ENCODE measurements at regions not wholly inside any gene's neighbourhood (a gene's known extent, or its start where the extent isn't known, plus 50 kb on each side); places are given as distances from the start of the nearest gene placed in this dataset.

DNA sequence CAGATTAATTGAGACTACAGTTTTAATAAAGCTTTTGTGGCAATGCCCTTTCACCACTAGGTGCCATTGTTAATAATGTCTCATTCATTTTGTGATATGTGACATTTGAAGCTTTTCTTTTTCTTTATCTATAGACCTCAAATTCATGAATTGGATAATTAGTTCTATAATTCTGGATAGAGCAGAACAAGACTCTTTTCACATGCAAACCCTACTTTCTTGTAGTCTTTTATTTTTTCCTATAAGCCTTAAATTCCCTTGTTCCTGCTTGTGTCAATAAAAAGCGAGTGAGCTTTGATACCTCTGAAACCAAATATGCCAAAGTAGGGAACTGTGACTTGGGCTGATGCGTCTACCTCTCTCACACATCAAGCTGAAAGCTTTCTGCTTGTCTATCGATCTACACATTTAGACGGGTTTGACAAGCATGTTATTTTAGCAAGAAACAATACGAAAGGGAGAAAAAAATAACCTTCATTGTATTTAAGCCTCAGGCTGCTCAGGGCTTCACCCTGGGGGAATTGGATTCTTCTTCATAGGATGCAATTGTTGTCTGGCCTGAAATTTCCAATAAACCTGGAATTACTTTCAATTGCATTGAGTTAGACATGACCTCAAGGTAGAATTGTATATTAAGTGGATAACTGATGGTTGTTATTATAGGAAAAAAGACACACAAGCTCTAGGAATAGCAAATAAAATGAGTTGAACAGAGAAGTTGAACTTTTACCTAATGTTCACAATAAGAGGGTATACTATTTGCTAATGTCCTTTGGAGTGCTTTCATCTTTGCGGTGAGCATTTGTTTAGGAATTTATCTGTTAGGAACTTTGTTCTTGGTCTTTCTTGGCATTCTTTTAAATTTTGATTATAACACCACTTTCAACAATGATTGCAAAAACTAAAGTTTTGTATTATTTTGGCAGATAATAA is 1150.2 kb upstream of the PCDH9 start:
- Histone ChIP-seq H3K27me3 (replicated peaks; ENCODE audit: control insufficient read depth, insufficient read depth, low read length) (no peaks in the 10 kb centered on the region), H3K36me3 (ENCODE audit: control insufficient read depth, insufficient read depth, low read length) (no peaks in the 10 kb centered on the region), H3K4me3 (replicated peaks; ENCODE audit: low read depth, low read length) (no peak overlapping the region)
- TF ChIP-seq, protein P1, sequence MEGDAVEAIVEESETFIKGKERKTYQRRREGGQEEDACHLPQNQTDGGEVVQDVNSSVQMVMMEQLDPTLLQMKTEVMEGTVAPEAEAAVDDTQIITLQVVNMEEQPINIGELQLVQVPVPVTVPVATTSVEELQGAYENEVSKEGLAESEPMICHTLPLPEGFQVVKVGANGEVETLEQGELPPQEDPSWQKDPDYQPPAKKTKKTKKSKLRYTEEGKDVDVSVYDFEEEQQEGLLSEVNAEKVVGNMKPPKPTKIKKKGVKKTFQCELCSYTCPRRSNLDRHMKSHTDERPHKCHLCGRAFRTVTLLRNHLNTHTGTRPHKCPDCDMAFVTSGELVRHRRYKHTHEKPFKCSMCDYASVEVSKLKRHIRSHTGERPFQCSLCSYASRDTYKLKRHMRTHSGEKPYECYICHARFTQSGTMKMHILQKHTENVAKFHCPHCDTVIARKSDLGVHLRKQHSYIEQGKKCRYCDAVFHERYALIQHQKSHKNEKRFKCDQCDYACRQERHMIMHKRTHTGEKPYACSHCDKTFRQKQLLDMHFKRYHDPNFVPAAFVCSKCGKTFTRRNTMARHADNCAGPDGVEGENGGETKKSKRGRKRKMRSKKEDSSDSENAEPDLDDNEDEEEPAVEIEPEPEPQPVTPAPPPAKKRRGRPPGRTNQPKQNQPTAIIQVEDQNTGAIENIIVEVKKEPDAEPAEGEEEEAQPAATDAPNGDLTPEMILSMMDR (IDR thresholded peaks at IDR 0.05; ENCODE audit: insufficient read depth, low read length, poor library complexity, severe bottlenecking): no peak
- no peak for DNase-seq (ENCODE audit: extremely low read depth, insufficient read length)

DNA sequence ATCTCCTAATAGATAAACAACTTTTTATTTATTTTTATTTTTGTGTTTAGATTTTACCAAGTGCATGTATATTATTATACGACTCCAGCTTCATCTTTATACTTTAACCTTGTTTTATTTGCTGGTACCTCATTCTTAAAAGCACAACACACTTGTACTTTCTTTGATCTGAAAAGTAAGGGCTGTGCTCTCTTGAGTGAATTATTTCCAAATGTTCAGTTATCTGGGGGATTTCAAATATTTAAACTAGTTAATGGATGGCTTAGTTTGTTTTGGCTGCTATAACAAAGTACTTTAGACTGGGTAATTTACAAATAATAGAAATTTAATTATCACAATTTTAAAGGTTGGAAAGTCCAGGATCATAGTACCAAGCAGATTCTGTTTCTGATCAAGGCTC is 1148.2 kb upstream of the PCDH9 start:
- TF ChIP-seq, protein P1 (IDR thresholded peaks at IDR 0.05; ENCODE audit: insufficient read depth, low read length, poor library complexity, severe bottlenecking): no peak
- Histone ChIP-seq H3K27me3 (replicated peaks; ENCODE audit: control insufficient read depth, insufficient read depth, low read length) (no peaks in the 10 kb centered on the region), H3K36me3 (ENCODE audit: control insufficient read depth, insufficient read depth, low read length) (no peaks in the 10 kb centered on the region), H3K4me3 (replicated peaks; ENCODE audit: low read depth, low read length) (no peak overlapping the region)
- no peak for DNase-seq (ENCODE audit: extremely low read depth, insufficient read length)

DNA sequence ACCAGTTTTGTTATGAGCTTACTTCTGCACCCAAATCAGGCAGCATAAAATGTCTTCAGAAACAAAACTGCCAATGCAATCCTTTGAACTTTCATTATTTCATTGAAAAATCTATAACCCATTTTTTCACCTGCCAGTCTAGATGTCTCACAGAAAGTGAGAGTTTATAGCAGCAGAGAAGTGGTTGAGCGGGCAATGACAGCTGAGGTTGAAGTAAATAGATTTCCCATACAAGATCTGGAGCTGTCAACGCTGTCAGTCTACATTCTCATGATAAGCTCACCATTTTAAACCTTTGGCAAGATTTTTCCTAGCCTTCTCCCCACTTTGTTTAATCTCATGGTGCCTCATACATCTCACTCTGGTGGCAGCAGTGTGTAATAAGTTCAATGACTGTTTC is 1144.9 kb upstream of the PCDH9 start:
- Histone ChIP-seq H3K36me3 (ENCODE audit: control insufficient read depth, insufficient read depth, low read length) (no peaks in the 10 kb centered on the region), H3K27me3 (replicated peaks; ENCODE audit: control insufficient read depth, insufficient read depth, low read length) (no peaks in the 10 kb centered on the region), H3K4me3 (replicated peaks; ENCODE audit: low read depth, low read length) (no peak overlapping the region)
- TF ChIP-seq, protein P1 (IDR thresholded peaks at IDR 0.05; ENCODE audit: insufficient read depth, low read length, poor library complexity, severe bottlenecking): no peak
- no peak for DNase-seq (ENCODE audit: extremely low read depth, insufficient read length)

DNA sequence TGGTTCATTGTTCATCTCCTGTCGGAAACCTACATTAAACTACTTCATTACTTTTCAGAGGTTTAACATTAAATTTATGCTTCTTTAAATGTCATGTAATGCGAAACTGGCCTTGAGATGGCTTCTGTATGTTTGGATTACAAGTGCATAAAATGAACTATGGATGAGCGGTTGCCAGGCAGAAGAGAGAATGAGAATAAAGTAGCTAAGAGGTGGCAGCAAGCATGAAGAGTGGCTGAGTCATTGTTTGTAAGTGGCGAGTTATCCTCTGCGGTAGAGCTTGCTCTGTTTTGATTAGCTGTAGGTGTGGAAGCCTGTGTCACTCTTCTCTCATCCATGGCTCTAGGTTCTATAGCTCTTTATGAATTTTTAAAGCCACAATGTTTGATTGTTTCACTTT is 1139.6 kb upstream of the PCDH9 start:
- Histone ChIP-seq H3K4me3 (replicated peaks; ENCODE audit: low read depth, low read length) (no peak overlapping the region), H3K36me3 (ENCODE audit: control insufficient read depth, insufficient read depth, low read length) (no peaks in the 10 kb centered on the region), H3K27me3 (replicated peaks; ENCODE audit: control insufficient read depth, insufficient read depth, low read length) (no peaks in the 10 kb centered on the region)
- TF ChIP-seq, protein P1 (IDR thresholded peaks at IDR 0.05; ENCODE audit: insufficient read depth, low read length, poor library complexity, severe bottlenecking): no peak
- no peak for DNase-seq (ENCODE audit: extremely low read depth, insufficient read length)

DNA sequence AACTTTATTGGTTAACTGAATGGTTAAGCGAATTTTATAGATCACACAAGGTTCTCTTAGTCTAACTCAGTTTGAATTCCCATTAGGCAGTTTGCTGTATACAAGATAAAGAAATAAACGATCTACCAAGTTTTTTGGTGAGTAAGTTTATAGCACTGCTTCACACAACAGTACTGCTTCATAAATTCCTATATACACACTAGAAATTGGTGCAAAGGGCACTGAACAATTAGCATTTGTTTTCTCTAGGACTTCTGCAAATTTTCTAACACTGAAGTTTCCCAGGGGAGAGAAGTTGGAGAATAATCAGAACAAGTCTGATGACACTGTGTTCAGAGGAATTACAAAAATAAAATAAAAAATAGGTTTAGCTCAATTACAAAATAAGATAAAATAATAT is 1138.8 kb upstream of the PCDH9 start:
- Histone ChIP-seq H3K36me3 (ENCODE audit: control insufficient read depth, insufficient read depth, low read length) (no peaks in the 10 kb centered on the region), H3K4me3 (replicated peaks; ENCODE audit: low read depth, low read length) (no peak overlapping the region), H3K27me3 (replicated peaks; ENCODE audit: control insufficient read depth, insufficient read depth, low read length) (no peaks in the 10 kb centered on the region)
- no peak for DNase-seq (ENCODE audit: extremely low read depth, insufficient read length)
- TF ChIP-seq, protein P1 (IDR thresholded peaks at IDR 0.05; ENCODE audit: insufficient read depth, low read length, poor library complexity, severe bottlenecking): no peak
